DND-41 (cell line): ENCODE measurements at regions not wholly inside any gene's neighbourhood (a gene's known extent, or its start where the extent isn't known, plus 50 kb on each side); places are given as distances from the start of the nearest gene placed in this dataset.

Experiments
- CTCF ChIP-seq: IDR thresholded peaks from 2 replicates; pipeline ENCODE4 v1.5.1; 2012; ENCODE audit warnings: borderline replicate concordance, low read length, moderate library complexity, mild to moderate bottlenecking; ENCODE audit not compliant: poor library complexity, severe bottlenecking; ENCODE audit errors: extremely low read depth
- EZH2 ChIP-seq: IDR thresholded peaks from 3 replicates; pipeline ENCODE4 v1.6.1; 2012; ENCODE audit warnings: borderline replicate concordance, low read depth, mild to moderate bottlenecking, moderate library complexity, low read length, inconsistent platforms; ENCODE audit not compliant: severe bottlenecking

GRCh38 chr1:221234791-221235190 is 355.5 kb downstream of the HLX start:
- no peak for TF ChIP-seq CTCF
- TF ChIP-seq EZH2 = no peak
